DMS114 treated with DMSO at 0.1 percent for 48 hours (cell line): ENCODE measurements at regions not wholly inside any gene's neighbourhood (a gene's known extent, or its start where the extent isn't known, plus 50 kb on each side); places are given as distances from the start of the nearest gene placed in this dataset.

Experiments
- DNase-seq: peaks from one replicate; lab custom pipeline; 2025; ENCODE audit not compliant: unreplicated experiment; lab: John Stamatoyannopoulos, UW

- no peak for DNase-seq
These were observed 276.5 kb upstream of the MTNR1B start for GRCh38 chr11:92692826-92693546.

- DNase-seq: no peak
These were observed 273.4 kb upstream of the MTNR1B start for GRCh38 chr11:92696076-92696475.

- no peak for DNase-seq
These were observed 271.8 kb upstream of the MTNR1B start for GRCh38 chr11:92697461-92698312.

GRCh38 chr11:92698742-92699141 lies 270.7 kb upstream of the MTNR1B start:
- no peak for DNase-seq

GRCh38 chr11:92702037-92702804 lies 267.2 kb upstream of the MTNR1B start:
- DNase-seq: no peak

GRCh38 chr11:92702805-92703448 lies 266.5 kb upstream of the MTNR1B start:
- DNase-seq: no peak

GRCh38 chr11:92703449-92703830 lies 266.0 kb upstream of the MTNR1B start:
- DNase-seq: no peak

- DNase-seq: no peak
These were observed 262.3 kb upstream of the MTNR1B start for GRCh38 chr11:92707173-92707619.

- no peak for DNase-seq
These were observed 261.8 kb upstream of the MTNR1B start for GRCh38 chr11:92707665-92708064.

GRCh38 chr11:92709329-92709728 lies 260.1 kb upstream of the MTNR1B start:
- no peak for DNase-seq

- no peak for DNase-seq
These were observed 257.5 kb upstream of the MTNR1B start for GRCh38 chr11:92711926-92712325.

- no peak for DNase-seq
These were observed 255.3 kb upstream of the MTNR1B start for GRCh38 chr11:92714111-92714510.

- no peak for DNase-seq
These were observed 252.2 kb upstream of the MTNR1B start for GRCh38 chr11:92717240-92717639.

GRCh38 chr11:92720385-92720784 lies 249.1 kb upstream of the MTNR1B start:
- no peak for DNase-seq

GRCh38 chr11:92725352-92725751 lies 244.1 kb upstream of the MTNR1B start:
- no peak for DNase-seq

- DNase-seq: no peak
These were observed 242.3 kb upstream of the MTNR1B start for GRCh38 chr11:92727123-92727522.

GRCh38 chr11:92727769-92728168 lies 241.7 kb upstream of the MTNR1B start:
- DNase-seq: no peak

- no peak for DNase-seq
These were observed 240.8 kb upstream of the MTNR1B start for GRCh38 chr11:92728628-92729027.

- no peak for DNase-seq
These were observed 234.4 kb upstream of the MTNR1B start for GRCh38 chr11:92735039-92735438.

- no peak for DNase-seq
These were observed 231.2 kb upstream of the MTNR1B start for GRCh38 chr11:92738276-92738675.

- no peak for DNase-seq
These were observed 230.4 kb upstream of the MTNR1B start for GRCh38 chr11:92739041-92739440.
